Right lobe of liver (tissue), 4 donors: ENCODE measurements at regions not wholly inside any gene's neighbourhood (a gene's known extent, or its start where the extent isn't known, plus 50 kb on each side); places are given as distances from the start of the nearest gene placed in this dataset.

ENCODE experiments used
- POLR2A ChIP-seq: fragments of 450-650 bp; IDR thresholded peaks from one replicate; pipeline ENCODE4 v1.6.1; 2017; ENCODE audit warnings: antibody characterized with exemption, mild to moderate bottlenecking
- TF ChIP-seq, protein P1 (sequence below), 4 donors: fragments of 200-600 bp in 3 of 4; fragments of 450-650 bp in 1 of 4; IDR thresholded peaks; one replicate each; pipeline versions ENCODE4 v1.5.1 to v1.8.0; 2016 to 2022; ENCODE audit warnings: antibody characterized with exemption in 4 of 4, mild to moderate bottlenecking in 2 of 4
- donor health status: DM: no; HTN: no; CAD: no.
- donor health status: DM: no; HTN: no; CAD: no.
- donor health status: DM: no; HTN: yes; CAD: no.

DNA sequence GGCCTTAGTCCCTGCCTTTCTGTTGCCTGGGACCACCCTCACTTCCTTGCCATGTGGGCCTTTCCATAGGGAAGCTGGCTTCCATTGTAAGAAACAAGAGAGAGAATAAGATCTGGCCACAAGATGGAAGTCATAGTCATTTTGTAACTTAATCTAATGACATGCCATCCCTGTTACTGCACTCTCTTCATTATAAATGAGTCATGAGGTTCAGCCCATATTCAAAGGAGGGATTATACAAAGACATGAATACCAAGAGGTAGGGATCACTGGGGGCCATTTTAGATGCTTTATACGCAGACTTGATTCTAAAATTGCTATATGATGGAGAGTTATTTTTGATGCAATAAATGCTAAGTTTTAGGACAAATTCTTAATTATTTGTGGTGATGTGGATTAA lies 75.2 kb upstream of the CELF2 start:
- TF ChIP-seq, protein P1, sequence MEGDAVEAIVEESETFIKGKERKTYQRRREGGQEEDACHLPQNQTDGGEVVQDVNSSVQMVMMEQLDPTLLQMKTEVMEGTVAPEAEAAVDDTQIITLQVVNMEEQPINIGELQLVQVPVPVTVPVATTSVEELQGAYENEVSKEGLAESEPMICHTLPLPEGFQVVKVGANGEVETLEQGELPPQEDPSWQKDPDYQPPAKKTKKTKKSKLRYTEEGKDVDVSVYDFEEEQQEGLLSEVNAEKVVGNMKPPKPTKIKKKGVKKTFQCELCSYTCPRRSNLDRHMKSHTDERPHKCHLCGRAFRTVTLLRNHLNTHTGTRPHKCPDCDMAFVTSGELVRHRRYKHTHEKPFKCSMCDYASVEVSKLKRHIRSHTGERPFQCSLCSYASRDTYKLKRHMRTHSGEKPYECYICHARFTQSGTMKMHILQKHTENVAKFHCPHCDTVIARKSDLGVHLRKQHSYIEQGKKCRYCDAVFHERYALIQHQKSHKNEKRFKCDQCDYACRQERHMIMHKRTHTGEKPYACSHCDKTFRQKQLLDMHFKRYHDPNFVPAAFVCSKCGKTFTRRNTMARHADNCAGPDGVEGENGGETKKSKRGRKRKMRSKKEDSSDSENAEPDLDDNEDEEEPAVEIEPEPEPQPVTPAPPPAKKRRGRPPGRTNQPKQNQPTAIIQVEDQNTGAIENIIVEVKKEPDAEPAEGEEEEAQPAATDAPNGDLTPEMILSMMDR (IDR thresholded peaks at IDR 0.05), result no peak
- TF ChIP-seq POLR2A, result no peak
